IPS-20b (cell line): ENCODE measurements at regions not wholly inside any gene's neighbourhood (a gene's known extent, or its start where the extent isn't known, plus 50 kb on each side); places are given as distances from the start of the nearest gene placed in this dataset.

Experiments used
- H3K27ac ChIP-seq: one replicate; pipeline ENCODE4 v1.5.1; 2013; ENCODE audit warnings: low read length
- H3K27me3 ChIP-seq: 2 replicates; pipeline ENCODE4 v1.6.1; 2013; ENCODE audit warnings: mild to moderate bottlenecking, low read length, inconsistent platforms; ENCODE audit not compliant: insufficient read depth
- H3K36me3 ChIP-seq: 2 replicates; pipeline ENCODE4 v1.6.1; 2013; ENCODE audit warnings: low read depth, mild to moderate bottlenecking, inconsistent platforms, low read length, moderate library complexity; ENCODE audit not compliant: insufficient read depth
- H3K4me1 ChIP-seq: 2 replicates; pipeline ENCODE4 v1.6.1; 2013; ENCODE audit warnings: mild to moderate bottlenecking, control low read depth, inconsistent platforms, low read length, moderate library complexity; ENCODE audit not compliant: insufficient read depth
- H3K4me3 ChIP-seq: 2 replicates; pipeline ENCODE4 v1.5.1; 2013; ENCODE audit warnings: mild to moderate bottlenecking, low read length, inconsistent platforms
- H3K9ac ChIP-seq: 2 replicates; pipeline ENCODE4 v1.6.1; 2013; ENCODE audit warnings: low read depth, mild to moderate bottlenecking, inconsistent platforms, low read length, moderate library complexity
- H3K9me3 ChIP-seq: 2 replicates; pipeline ENCODE4 v1.6.1; 2013; ENCODE audit warnings: mild to moderate bottlenecking, low read depth, low read length, inconsistent platforms; ENCODE audit not compliant: insufficient read depth

- Histone ChIP-seq H3K4me3 (no peak overlapping the region), H3K9ac (no peak overlapping the region), H3K27ac (no peak overlapping the region), H3K27me3 (no peaks in the 10 kb centered on the region), H3K36me3 (no peaks in the 10 kb centered on the region), H3K4me1 (peaks cover 14% of the 10 kb centered on the region; the same call in 1 of the 2 replicates), H3K9me3 (0 out of 2 replicates have a peak, but pooled peaks cover 4% of the 10 kb centered on the region)
Observed at GRCh38 chr4:124484008-124484407, 228.5 kb downstream of the ANKRD50 start.

DNA sequence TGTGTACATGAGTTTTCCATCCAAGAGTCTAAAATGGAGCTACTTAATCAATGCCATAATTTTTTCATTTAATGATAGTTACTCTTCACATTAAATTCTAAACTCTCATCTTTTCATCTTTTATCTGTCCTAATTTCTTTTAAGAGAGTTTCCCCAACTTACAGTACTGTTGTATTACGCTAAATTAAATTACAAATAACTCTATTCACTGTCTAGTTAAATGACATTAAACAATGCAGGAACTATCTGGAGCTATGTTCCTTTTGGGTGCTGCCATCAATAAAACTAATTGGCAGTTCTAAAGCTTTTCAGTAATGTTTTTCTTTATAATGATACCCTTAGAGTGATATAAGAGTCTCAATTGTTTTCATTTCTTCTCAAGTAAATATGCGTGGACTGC lies 227.6 kb downstream of the ANKRD50 start:
- Histone ChIP-seq H3K9ac (no peak overlapping the region), H3K4me1 (peaks cover 14% of the 10 kb centered on the region; the same call in 1 of the 2 replicates), H3K36me3 (no peaks in the 10 kb centered on the region), H3K27me3 (no peaks in the 10 kb centered on the region), H3K27ac (no peak overlapping the region), H3K4me3 (no peak overlapping the region), H3K9me3 (0 out of 2 replicates have a peak, but pooled peaks cover 4% of the 10 kb centered on the region)

GRCh38 chr4:124486423-124486822 lies 226.1 kb downstream of the ANKRD50 start:
- Histone ChIP-seq H3K4me3 (no peak overlapping the region), H3K9ac (no peak overlapping the region), H3K9me3 (0 out of 2 replicates have a peak, but pooled peaks cover 4% of the 10 kb centered on the region), H3K27me3 (no peaks in the 10 kb centered on the region), H3K4me1 (peaks cover 14% of the 10 kb centered on the region; the same call in 1 of the 2 replicates), H3K36me3 (no peaks in the 10 kb centered on the region), H3K27ac (no peak overlapping the region)

- no peak overlapping the region for H3K27ac ChIP-seq
- H3K4me1 ChIP-seq, result peaks cover 14% of the 10 kb centered on the region; the same call in 1 of the 2 replicates
- H3K27me3 ChIP-seq, result no peaks in the 10 kb centered on the region
- no peaks in the 10 kb centered on the region for H3K36me3 ChIP-seq
- no peak overlapping the region for H3K4me3 ChIP-seq
- no peak overlapping the region for H3K9ac ChIP-seq
- 0 out of 2 replicates have a peak, but pooled peaks cover 4% of the 10 kb centered on the region for H3K9me3 ChIP-seq
Observed at GRCh38 chr4:124487651-124488050, 224.9 kb downstream of the ANKRD50 start.

GRCh38 chr4:124491361-124492145 lies 221.0 kb downstream of the ANKRD50 start:
- Histone ChIP-seq H3K27ac (no peak overlapping the region), H3K9me3 (0 out of 2 replicates have a peak, but pooled peaks cover under 1% of the 10 kb centered on the region), H3K27me3 (no peaks in the 10 kb centered on the region), H3K36me3 (no peaks in the 10 kb centered on the region), H3K4me3 (no peak overlapping the region), H3K4me1 (no peaks in the 10 kb centered on the region), H3K9ac (no peak overlapping the region)

- no peak overlapping the region for H3K27ac ChIP-seq
- no peaks in the 10 kb centered on the region for H3K9me3 ChIP-seq
- no peaks in the 10 kb centered on the region for H3K27me3 ChIP-seq
- H3K9ac ChIP-seq, result no peak overlapping the region
- no peaks in the 10 kb centered on the region for H3K4me1 ChIP-seq
- no peaks in the 10 kb centered on the region for H3K36me3 ChIP-seq
- H3K4me3 ChIP-seq, result no peak overlapping the region
Observed at GRCh38 chr4:124499261-124499660, 213.3 kb downstream of the ANKRD50 start.

DNA sequence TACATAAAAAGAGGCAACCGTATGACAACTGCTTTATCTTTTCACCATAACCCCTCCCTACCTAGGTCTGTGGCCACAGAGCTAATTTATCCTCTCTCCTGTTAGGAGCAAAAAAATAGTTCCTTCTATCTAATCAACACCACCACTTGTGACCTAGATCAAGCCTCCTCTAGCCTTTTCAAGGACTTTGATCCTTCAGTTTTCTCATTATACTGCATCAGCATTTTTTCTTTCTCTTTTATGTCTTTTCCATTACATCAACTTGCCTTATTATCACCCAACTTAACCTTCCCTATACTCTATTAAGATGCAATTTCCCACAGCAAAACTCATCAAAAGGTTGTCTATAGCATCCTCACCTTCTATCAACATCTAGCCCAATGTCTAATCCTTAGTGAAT lies 211.0 kb downstream of the ANKRD50 start:
- H3K9ac ChIP-seq, result no peak overlapping the region
- no peak overlapping the region for H3K27ac ChIP-seq
- H3K4me1 ChIP-seq, result no peaks in the 10 kb centered on the region
- H3K4me3 ChIP-seq, result no peak overlapping the region
- H3K9me3 ChIP-seq, result no peaks in the 10 kb centered on the region
- H3K27me3 ChIP-seq, result no peaks in the 10 kb centered on the region
- no peaks in the 10 kb centered on the region for H3K36me3 ChIP-seq

DNA sequence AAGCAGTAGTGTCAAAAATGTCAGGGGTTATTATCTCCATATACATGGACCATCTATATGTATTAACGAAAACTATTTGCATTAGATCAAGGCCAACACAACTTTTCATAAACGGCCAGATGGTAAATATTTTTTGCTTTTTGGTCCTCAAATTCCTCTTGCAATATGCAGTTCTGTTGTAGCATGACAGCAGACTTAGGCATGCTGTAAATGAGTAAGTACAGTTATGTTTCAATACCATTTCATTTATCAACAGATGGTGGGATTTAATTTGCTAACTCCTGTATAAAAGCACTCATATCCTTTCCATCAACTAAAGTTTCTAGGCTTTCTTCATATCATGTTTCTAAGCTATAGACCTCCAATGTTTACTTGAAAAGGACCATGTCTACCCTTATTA lies 208.1 kb downstream of the ANKRD50 start:
- Histone ChIP-seq H3K4me3 (no peak overlapping the region), H3K27ac (no peak overlapping the region), H3K9ac (no peak overlapping the region), H3K4me1 (no peaks in the 10 kb centered on the region), H3K36me3 (no peaks in the 10 kb centered on the region), H3K9me3 (no peaks in the 10 kb centered on the region), H3K27me3 (no peaks in the 10 kb centered on the region)

GRCh38 chr4:124505211-124505610 lies 207.3 kb downstream of the ANKRD50 start:
- Histone ChIP-seq H3K27me3 (no peaks in the 10 kb centered on the region), H3K36me3 (no peaks in the 10 kb centered on the region), H3K27ac (no peak overlapping the region), H3K4me1 (no peaks in the 10 kb centered on the region), H3K4me3 (no peak overlapping the region), H3K9ac (no peak overlapping the region), H3K9me3 (no peaks in the 10 kb centered on the region)

- no peaks in the 10 kb centered on the region for H3K4me1 ChIP-seq
- H3K27ac ChIP-seq, result no peak overlapping the region
- no peak overlapping the region for H3K9ac ChIP-seq
- H3K4me3 ChIP-seq, result no peak overlapping the region
- H3K27me3 ChIP-seq, result no peaks in the 10 kb centered on the region
- H3K9me3 ChIP-seq, result no peaks in the 10 kb centered on the region
- H3K36me3 ChIP-seq, result no peaks in the 10 kb centered on the region
Observed at GRCh38 chr4:124509151-124509550, 203.4 kb downstream of the ANKRD50 start.

DNA sequence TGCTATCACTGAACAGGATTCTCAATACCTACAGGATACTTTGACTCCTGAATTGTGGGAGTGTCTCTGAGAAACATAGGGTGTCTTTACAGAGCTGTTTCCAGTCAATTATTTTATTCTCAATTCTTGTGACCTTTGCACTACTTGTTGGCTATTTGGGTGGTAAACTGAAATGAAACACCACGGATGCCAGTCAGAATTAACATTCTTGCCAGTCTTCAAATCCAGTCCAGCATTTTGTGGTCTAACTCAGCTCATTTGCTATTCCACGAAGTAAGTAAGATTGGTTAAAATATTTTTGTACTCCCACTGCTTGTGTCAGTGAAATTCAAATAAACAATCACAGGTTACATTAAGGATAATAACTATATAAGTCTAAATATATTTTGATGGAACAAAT lies 197.9 kb downstream of the ANKRD50 start:
- no peak overlapping the region for H3K9ac ChIP-seq
- H3K36me3 ChIP-seq, result no peaks in the 10 kb centered on the region
- H3K9me3 ChIP-seq, result no peaks in the 10 kb centered on the region
- H3K4me3 ChIP-seq, result no peak overlapping the region
- H3K27me3 ChIP-seq, result no peaks in the 10 kb centered on the region
- no peak overlapping the region for H3K27ac ChIP-seq
- H3K4me1 ChIP-seq, result no peaks in the 10 kb centered on the region

DNA sequence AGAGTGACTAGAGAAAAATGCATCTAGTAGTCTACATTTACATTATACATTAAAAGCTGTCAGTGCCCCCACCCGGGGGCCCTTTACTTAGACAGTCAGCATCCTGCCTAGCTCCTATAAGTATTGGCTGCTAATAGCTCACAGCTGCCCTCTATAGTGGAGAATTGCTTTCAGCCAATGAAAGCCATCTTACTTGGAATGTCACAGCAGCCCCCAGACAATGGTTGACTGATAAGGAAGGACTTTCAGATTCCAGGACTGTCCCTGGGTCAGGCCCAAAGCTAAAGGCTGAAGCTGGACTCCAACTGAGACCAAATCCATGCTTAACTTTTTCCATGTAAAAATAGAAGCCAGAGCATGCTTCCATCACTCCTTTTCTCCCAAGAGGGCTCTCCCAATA lies 196.9 kb downstream of the ANKRD50 start:
- Histone ChIP-seq H3K36me3 (no peaks in the 10 kb centered on the region), H3K9me3 (no peaks in the 10 kb centered on the region), H3K9ac (no peak overlapping the region)

More for the DNA sequence above, 196.9 kb downstream of the ANKRD50 start:
- Histone ChIP-seq H3K4me3 (no peak overlapping the region), H3K4me1 (no peaks in the 10 kb centered on the region), H3K27me3 (no peaks in the 10 kb centered on the region), H3K27ac (no peak overlapping the region)
